DOHH2 (cell line): ENCODE measurements at regions not wholly inside any gene's neighbourhood (a gene's known extent, or its start where the extent isn't known, plus 50 kb on each side); places are given as distances from the start of the nearest gene placed in this dataset.

Experiments used
- CTCF ChIP-seq: fragments of 200-600 bp; sonication (generic); IDR thresholded peaks from one replicate; pipeline ENCODE4 v1.5.1; 2014; ENCODE audit warnings: antibody characterized with exemption, mild to moderate bottlenecking, low read depth, low read length; ENCODE audit not compliant: poor library complexity, severe bottlenecking
- EZH2phosphoT487 ChIP-seq: fragments of 200-600 bp; sonication (generic); IDR thresholded peaks from 2 replicates; pipeline ENCODE4 v1.6.1; 2017; ENCODE audit warnings: borderline replicate concordance, mild to moderate bottlenecking, antibody characterized with exemption, low read length, moderate library complexity, mixed read lengths

- no peak for TF ChIP-seq CTCF
- no peak for TF ChIP-seq EZH2phosphoT487
These were observed 402.4 kb downstream of the MN1 start for GRCh38 chr22:27399161-27399560.
